Vagina (tissue), 2 donors: ENCODE measurements at regions not wholly inside any gene's neighbourhood (a gene's known extent, or its start where the extent isn't known, plus 50 kb on each side); places are given as distances from the start of the nearest gene placed in this dataset.

ENCODE experiments used
- CTCF ChIP-seq, 3 experiments: fragments of 450-650 bp in 2 of 3; fragments of 200-600 bp in 1 of 3; sonication (generic) in 1 of 3; IDR thresholded peaks; one replicate each; pipeline ENCODE4 v1.5.1; 2017 to 2019; ENCODE audit warnings: antibody characterized with exemption in 3 of 3, mild to moderate bottlenecking in 2 of 3, moderate library complexity in 2 of 3
- POLR2A ChIP-seq, 2 donors: fragments of 450-650 bp; IDR thresholded peaks; one replicate each; pipeline ENCODE4 v1.6.1; 2017; ENCODE audit warnings: antibody characterized with exemption in 2 of 2, mild to moderate bottlenecking in 2 of 2, moderate library complexity in 2 of 2

- TF ChIP-seq POLR2A (IDR thresholded peaks at IDR 0.05) (no peak), CTCF (IDR thresholded peaks at IDR 0.05) (no peak)
Observed at GRCh38 chr5:58274191-58274590, 185.7 kb downstream of the PLK2 start.
